ENCODE measurements at regions not wholly inside any gene's neighbourhood (a gene's known extent, or its start where the extent isn't known, plus 50 kb on each side); places are given as distances from the start of the nearest gene placed in this dataset.

DNA sequence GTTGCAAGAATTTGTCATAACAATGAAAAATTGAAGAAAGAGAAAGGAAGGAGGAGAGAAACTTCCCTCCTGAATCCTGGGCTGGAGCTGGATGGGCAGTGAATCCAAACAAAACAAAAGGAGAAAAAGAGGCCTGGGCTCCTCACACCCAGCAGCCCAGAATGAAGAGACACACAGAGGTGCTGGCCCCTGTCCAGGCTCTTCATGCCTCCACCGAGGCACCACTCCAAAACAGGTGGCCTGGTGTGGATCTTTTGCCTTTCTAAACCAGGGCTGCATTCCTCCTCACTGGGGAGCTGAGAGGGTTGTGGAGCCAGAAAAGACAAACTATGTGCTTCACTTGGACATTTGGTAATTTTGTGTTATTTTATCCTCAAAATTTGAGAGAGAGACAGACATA, 76.0 kb downstream of the FAM124B start:
- no peak for DNase-seq

DNA sequence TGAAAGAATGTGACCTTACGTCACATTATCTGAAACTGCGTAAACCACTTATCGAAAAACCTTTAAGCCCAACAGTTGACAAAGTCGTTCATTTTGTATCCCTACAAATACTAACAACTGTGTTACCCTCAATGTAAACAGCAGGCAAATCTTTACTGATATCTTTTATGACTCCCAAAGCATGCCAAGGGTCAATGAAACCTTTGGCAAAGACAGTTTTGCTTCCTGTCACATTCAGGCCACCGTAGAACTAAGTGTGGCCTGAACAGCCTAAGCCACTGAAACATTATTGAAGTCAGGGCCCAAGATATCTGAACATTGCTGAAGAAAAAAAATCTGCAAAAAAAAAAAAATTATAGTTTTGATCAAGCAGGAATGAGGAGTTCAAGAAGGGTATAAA, 77.3 kb downstream of the FAM124B start:
- DNase-seq: no peak

DNA sequence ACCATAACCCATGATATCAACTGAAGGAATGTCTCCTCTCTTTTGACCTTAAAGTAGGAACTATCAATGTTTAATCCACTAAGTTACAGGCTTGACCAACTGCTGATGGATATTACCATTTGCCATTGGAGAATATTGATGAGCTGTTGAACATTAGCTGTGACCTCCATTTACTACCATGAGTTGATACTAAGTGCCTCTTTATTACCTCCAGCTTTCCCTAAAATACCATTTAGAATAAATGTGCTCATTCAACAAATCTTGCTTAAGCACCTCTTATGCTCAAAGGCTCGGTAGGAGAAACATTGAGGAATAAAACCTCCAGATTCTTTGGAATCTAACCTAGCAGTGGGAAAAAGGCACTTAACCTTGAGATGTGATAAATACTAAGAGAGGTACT, 81.2 kb downstream of the FAM124B start:
- DNase-seq: no peak

DNA sequence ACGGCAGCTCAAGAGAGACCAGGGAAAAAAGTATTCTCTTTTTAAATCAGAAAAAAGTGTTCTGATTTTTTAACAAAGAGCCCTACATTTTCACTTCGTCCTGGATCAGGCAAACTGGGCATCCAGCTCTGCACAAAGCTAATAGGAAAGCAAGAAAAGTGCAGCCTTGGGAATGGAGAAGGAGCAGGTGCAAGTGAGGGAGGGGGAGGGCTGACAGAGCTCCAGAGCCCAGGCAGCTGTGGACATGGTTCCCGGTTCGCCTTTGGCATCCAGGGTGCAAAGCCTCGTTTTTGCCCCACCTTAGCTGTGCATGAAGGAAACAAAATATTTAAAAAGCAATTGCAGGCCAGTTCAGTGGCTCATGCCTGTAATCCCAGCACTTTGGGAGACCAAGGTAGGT, 82.2 kb downstream of the FAM124B start:
- DNase-seq: no peak

DNA sequence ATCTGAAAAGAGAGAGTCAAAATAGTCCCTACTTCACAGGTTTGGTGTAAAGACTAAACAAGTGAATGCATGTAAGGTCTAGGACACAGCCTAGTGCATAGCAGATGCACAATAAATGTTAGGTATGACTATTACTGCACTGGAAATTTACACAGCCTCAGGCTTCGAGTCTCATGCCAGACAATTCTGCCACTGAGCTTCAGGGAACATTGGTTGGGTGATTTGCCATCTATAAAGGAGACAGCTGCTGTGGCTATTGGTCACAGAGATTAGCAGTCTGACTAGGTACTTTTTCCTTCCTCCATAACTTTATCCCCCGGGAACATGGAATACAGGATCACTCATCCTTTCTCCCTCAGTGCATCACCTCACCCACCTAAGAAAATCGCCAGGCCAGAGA, 89.2 kb downstream of the FAM124B start:
- DNase-seq: no peak

DNA sequence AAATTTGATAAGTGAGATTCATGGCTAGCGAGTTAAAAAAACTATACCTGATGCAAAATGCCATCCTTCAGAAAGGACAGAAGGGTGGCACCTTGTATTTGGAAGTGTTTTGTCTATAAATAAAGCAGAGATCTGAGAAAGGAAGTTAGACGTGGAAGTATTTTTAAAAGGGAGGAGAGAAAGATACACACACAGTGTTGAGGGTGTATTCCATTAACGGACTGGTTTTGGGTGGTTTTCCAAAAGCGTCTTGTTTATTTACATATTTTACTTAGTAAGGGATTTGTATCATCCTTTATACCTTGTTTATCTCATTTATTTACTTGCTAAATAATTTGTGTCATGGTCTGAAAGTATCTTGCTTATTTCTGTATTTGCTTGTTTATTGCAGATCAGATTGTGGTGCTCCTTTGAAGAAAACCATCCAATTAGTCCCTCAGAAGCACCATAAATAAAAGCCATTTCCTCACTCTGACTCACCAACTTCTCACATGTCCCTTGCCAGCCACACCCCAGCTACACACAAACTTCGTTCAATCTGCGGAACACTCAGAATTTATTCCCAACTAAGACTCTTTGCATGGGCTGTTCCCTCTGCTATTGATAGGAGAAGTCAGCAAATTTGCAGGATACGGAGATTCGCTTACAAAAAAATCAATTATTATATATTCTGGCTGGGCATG, 90.8 kb downstream of the FAM124B start:
- DNase-seq: no peak

DNA sequence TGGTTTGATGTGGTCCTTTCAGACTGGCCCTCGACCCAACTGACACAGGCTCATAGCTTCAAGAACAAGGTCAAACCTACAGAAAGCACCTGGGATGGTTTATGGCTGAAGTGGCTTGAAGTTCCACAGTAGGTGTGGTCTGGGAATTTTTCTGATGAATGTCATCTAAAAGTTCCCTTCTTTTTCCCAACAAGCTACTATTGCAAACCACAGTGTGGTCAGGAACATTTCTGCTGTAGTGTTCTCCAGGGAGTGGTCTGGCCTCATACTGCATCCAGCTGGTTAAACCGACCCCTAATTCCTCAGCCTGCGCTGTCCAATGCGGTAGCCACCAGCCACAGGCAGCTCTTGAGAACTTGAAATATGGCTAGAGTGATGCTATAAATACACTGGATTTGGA, 92.7 kb downstream of the FAM124B start:
- no peak for DNase-seq

DNA sequence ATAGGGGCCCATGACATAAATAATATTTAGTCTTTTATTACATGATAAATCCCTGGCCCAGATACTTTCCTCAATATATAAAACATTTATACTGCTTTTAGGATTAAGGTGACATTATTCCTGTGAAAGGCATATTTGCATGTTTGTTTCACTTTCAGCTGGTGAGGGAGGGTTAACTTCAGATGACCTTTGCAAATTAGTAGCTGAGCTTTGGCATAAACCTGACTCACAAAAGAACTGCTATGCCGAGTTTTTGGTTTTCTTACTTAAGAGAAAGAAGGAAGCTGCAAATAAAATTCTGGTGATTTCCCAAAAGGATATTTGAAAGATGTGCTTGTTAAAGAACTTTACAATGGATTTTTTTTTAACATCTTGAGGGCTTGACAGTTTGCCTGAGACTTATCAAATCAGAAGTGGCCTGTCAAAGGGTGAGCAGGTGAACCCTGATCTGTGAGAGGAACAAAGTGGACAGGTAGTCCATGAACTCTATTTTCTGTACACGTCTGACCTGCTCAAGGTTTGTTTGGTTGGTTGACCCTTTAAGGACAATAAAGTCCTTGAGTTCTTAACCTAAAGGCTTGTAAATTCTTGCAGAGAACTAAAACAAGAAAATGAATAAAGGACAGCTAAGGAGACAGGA, 93.5 kb downstream of the FAM124B start:
- DNase-seq: no peak

DNA sequence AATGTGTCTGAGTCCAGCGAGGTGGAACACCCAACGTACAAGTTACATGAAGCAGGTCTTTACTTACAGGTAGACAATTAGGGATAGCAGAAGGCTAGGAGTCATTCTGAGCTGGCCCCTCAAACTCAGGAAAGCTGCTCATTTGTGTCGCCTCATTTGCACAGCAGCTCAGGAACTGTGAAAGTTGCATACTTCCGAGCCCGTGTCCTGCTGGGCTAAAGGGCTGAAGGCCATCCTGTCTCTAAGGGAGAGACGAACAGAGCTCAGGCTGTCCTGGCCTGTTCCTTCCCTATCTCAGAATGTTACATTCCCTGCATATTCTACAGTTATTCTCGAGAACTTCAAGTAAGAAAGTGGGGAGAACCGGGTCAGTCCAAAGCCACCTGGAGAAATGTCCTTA, 99.0 kb downstream of the FAM124B start:
- no peak for DNase-seq

DNA sequence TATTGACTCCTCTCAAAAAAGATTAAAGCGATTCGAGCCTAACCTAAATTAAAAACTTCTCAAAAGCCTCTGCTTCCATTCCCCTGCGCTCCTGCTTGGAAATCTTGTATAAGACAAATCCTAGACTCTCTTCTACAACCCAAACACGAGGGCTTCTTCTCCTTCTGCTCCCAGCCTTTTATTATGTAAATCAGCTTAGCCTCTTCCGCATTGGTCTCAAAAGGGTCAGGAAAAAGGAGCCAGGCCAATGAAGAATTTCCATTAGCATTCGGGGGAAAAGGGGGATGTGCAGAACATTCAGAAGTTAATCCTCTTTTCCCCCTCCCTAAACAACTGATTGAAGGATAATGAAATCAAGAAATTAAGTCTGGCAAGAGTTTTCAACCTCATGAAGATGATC, 107.9 kb downstream of the FAM124B start:
- no peak for DNase-seq

DNA sequence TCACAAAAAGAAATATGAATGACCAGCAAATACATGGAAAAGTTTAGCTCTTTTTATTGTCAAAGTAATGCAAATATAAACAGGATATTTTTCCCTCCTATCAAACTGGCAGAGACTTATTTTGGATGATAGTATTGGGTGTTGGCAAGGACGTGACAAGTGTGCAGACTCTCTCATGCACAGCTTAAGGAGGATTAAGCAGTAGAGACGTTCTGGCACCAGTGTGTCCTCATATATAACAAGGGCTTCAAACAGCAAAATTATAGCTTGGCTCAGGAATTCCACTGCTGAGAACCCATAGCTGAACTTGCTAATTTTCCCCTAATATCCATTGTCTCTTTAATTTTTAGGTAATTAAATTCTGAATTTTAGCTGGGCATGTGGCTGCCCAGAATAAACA, 114.4 kb downstream of the FAM124B start:
- DNase-seq: no peak

DNA sequence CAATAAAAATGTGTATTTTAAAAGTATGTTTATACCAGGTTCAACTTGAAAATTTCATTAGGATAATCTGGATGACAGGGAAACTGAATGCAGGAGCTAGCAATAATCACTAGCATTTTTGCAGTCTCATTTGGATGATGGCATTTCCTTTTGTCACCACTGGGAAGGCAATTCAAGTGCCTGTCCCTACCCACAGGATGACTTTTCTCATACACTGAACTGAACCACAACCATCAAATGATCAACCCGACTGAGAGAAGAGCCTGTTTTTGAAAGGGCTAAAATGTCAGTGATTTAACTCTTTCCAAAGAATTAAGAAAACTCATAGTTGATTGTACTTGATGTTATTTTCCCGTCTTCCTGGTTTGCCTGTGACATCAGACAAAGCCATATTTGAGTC, 115.0 kb downstream of the FAM124B start:
- no peak for DNase-seq

DNA sequence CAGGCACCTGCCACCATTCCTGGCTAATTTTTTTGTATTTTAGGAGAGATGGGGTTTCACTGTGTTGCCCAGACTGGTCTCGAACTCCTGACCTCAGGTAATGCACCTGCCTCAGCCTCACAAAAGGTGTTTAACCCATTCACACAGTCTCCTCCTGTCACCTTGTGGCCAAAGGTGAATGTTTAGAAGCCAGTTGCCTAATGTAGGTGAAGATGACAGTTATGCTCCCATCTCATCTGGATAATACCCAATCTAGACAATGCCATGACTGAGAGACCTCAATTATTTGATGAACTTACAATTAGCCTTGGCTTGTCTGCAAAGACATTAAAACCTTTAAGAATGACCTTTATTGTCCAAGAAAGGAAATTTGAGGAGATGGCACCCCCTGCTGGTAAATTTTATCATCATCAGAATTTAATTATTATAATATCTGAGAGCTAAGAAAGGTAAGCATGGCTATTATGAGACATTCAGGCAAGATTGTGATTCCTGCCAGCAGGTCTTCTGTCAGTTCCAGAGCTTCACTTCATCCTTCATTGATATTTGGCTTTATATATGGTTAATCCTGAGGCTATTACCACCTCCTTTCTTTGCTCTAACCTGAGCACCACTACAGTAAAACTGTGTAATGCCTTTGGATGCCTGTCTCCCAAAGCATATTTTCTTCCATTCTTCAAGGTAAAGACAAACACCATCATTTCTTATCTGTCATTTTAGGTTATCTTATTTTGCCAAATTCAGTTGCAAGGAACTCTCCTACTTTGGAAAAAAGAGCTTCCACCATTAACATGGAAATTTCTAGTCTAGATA, 117.6 kb downstream of the FAM124B start:
- no peak for DNase-seq

DNA sequence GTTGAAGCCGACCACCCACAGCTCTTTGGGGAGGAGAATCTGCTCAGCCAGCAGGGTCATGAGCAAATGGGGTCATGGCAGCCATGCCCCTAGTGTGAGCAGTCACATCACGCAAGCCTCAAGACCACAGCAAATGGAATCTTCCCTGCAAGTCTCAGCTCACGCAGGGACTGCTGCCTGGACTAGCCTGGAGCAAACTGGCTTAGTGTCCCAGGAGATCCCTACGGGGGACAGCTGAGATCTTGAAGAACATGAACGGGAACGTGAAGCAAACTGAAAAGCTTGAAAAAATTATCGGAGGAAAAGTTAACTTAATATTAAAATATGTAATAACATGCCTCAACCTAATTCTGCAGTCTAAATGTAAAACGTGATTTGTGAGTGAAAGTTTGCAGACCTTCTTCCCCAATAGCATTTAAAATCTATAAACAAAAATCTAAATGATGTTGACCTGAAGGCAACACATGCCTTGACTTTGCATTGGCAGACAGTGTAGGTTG, 118.4 kb downstream of the FAM124B start:
- DNase-seq: no peak

DNA sequence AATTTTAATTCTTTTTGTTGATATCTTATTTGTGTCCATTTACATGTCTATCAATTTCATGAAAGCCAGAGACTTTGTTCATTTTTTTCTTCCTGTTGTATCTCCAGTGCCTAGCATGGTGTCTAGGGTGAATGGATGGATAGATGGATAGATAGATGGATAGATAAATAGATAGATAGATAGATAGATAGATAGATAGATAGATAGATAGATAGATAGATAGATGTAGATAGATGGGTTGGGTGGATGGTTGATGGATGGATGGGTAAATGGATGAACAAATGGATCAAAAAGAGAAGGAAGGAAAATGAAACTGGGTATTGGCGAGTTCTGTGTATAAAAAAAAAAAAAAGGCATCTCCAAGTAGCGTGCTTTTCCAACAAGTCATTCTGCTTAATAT, 120.5 kb downstream of the FAM124B start:
- no peak for DNase-seq

DNA sequence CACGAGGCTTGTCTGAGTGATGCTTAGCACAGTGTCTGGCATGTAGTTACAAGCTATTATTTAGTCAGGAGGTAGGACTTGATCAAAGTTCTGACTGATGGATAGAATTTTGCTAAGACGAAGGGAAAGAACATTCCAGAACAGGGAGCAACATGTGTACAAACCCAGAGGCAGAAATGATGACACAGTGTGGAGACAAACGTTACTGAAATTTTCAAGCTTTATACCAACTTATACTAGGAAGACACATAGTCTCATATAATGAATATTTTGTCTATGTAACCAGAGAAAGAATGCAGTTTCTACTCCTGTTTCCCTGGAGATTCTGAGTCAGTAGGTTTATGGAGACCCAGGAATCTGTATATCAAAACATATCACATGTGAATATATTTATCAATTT, 123.4 kb downstream of the FAM124B start:
- no peak for DNase-seq

DNA sequence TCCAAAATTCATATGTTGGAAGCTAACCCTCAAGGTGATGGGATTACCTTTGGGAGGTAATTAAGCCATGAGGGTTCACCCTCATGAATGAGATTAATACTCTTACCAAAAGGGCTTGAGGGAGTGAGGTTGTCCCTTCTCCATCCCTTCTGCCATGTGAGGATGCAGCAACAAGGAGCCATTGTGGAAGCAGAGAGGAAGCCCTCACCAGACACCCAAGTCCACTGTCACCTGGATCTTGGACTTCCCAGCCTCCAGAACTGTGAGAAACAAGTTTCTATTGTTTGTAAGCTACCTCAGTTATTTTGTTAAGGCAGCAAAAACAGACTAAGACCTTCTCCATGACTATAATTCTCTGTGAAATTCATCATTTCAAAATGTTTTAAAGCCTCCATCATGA, 125.7 kb downstream of the FAM124B start:
- DNase-seq: no peak

DNA sequence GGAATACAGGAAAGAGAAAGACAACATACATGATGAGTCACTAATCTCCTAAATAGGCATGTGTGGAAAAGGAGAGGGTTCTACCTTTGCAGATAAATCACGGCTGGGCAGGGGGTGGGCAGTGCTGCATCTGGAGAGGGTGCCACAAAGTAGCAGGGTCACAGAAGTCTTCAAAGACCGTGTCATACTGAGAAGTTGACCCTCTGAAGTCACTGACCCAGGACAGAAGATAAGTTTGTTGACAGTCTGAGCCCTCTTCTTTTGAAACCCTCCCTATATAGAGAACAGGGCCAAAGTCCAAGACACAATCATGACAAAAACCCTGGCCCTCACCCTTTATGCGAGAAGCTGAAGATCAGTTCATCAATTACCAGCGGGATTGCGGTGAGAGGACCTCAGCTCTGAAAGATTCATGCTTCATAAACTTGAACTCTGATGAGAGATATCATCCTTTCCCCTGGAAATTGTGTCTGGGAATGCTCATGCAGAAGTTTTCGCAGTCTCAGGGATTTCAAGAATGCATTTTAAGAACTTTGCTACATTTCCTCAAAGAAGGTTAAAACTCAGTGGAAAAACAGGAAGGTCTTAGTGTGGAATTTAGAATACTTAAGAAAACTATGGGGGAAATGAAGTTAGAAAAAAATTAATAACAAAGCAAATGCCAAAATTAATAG, 129.5 kb downstream of the FAM124B start:
- DNase-seq: no peak

DNA sequence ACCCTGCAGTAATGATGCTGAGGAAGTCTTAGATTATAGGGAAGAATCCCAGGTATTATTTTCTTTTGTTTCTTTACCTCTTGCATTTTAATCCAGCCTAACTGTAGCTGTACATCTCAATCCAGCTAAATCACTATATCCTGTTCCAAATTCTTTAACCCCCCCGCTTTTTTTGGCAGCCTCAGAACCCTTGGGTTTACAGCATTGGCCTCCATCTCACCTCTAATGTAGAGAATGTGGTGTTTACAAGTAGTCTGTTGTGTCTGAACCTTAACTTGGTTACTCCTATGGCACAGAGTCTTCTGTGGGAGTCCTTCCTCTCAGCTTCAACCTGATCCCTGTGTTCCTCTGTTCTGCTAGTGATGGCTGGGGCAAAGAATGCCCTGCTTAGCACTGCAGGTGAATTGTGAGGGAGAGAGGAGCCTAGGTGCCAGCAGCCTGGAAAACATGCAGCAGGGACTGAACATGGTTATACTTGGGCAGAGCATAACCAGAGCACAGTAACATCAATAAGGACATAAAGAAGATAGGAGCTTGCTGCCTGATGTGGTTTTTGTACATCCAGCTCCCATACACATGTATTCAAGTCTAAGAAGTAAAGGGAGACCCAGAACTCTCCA, 130.2 kb downstream of the FAM124B start:
- no peak for DNase-seq

DNA sequence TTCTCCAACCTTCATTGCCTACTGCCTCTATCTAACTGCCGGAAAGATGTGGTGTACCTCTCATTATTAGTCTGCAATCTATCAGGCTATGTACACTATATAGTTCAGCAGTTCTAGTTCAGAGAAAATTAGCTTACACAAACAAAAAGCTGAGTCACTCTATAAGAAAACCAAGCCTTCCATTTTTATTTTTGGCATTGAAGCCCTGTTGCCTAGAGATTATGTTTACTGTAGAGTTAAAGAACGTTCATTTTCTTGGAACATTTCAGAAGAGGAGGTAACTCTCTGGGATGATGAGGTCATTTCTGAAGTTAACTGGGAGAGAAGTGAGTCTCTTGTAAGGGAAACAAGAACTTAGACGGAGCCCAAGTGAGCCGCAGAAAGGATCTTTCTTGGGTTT, 133.5 kb downstream of the FAM124B start:
- DNase-seq: no peak

DNA sequence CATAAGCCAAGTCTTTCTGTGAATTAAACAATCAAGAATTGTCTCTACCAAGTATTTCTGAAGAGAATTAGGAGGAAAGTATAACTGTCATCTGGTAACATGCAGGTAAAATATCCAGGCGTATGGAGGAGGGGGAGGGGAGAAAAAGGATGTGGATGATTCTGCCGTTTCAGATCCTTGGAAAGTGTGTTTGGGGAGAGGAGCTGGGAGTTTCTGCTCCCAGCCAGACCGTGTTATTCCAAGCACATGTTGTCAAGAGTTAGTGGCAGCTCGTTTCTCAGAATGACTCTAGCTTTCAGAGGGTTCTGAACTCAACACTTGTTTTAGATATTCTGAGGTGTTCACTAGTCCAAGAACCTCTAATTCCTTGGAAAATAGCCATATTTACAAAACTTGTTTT, 137.6 kb downstream of the FAM124B start:
- no peak for DNase-seq

DNA sequence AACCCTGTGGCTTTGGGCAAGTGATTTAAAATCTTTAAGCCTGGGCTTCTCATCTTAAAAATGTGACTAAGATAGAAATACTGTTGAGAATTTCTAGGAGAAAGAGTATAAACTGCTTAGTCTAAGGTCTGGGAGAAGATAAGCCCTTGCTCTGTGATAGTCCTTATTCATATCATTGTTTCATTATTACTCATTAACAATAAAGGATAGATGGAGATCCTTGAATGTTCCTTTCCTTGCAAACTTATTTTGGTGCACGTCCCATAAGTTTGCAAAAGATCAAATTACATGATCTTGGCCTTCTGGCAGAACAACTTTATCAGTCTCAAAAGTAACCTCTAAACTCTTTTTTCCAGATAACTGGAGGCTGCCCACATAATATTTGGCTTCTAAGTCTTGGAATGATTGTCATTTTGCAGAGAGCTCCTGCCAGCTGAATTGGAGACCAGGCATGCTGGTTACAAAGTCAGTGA, 138.3 kb downstream of the FAM124B start:
- no peak for DNase-seq

DNA sequence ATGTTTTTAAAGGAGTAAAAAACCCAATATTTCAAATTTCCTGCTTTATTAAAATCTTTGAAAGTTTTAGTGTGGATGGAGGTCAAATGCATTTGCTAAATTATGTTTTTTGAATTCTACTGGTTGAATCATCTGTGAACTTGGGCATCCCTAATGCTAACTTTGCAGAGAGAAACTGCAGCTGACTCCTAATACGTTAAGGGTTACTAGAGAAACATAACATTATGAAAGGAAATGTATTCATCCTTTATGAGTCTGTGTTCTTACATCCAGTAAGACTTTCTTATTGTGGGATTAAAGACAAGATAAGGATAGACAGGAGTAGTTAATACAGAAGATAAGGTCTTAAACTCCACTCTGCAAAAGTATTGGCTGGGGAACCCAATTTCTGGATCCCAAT, 140.6 kb downstream of the FAM124B start:
- no peak for DNase-seq
